AML-193 (cell line): ENCODE measurements at regions not wholly inside any gene's neighbourhood (a gene's known extent, or its start where the extent isn't known, plus 50 kb on each side); places are given as distances from the start of the nearest gene placed in this dataset.

Source experiments
- DNase-seq, 2 experiments: peaks; one replicate each; lab custom pipeline; 2025; lab: John Stamatoyannopoulos, UW

GRCh38 chr22:27540656-27541396 lies 260.7 kb downstream of the MN1 start:
- DNase-seq, result no peak

GRCh38 chr22:27541836-27542235 lies 259.7 kb downstream of the MN1 start:
- DNase-seq, result no peak

- DNase-seq, result no peak
Observed at GRCh38 chr22:27542602-27543001, 259.0 kb downstream of the MN1 start.

DNA sequence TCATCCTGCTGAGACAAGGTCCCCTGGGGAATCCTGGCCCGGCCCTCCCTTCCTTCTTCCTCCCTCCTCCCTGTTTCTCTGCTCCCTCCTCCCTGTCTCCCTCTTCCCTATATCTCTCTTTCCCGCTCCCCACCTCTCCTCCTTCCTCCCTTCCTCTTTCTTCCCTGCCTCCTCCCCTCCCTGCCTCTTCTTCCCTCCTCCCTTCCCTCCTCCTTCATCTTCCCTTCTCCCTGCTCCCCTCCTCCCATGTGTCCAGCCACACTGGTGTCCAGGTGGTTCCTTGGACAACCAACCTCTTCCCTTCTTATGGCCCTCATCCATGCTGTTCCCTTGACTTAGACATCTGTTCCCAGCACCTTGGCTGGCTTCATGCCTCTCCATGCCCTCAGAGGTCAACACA lies 258.1 kb downstream of the MN1 start:
- DNase-seq, result no peak

GRCh38 chr22:27545085-27545484 lies 256.5 kb downstream of the MN1 start:
- no peak for DNase-seq

- DNase-seq, result no peak
Observed at GRCh38 chr22:27546157-27546935, 255.2 kb downstream of the MN1 start.

GRCh38 chr22:27551402-27551801 lies 250.2 kb downstream of the MN1 start:
- no peak for DNase-seq

- no peak for DNase-seq
Observed at GRCh38 chr22:27552176-27552575, 249.4 kb downstream of the MN1 start.

GRCh38 chr22:27552863-27553262 lies 248.7 kb downstream of the MN1 start:
- DNase-seq, result no peak

DNA sequence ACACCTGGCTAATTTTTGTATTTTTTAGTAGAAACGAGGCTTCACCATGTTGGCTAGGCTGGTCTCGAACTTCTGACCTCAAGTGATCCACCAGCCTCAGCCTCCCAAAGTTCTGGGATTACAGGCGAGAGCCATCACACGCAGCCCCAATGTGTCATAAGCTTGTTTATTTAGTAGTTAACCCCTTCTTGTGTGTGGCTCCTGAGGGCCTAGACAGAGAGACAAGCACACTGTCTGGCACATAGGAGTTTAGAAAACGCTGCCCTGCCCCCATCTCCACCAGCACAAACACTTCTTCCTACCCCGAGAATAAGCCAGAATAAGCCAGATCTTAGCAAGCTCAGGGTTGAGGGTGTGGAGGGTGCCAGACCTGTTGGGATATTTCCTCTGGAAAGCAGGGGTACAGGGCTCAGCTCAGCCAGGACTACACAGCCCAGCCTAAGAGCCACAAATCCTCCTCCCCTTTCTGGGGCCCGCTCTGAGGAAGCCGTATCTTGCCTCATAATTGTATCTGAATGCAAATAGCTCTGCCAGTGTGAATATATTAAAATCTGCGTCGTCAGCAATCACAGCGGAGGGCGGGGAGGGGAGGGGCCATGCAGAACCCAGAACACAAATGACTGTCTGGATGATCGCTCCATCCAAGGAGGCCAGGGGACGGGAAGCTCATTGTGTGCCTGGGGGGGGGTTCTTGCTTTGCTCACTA lies 247.3 kb downstream of the MN1 start:
- DNase-seq, result no peak

- DNase-seq, result no peak
Observed at GRCh38 chr22:27554841-27555456, 246.6 kb downstream of the MN1 start.

DNA sequence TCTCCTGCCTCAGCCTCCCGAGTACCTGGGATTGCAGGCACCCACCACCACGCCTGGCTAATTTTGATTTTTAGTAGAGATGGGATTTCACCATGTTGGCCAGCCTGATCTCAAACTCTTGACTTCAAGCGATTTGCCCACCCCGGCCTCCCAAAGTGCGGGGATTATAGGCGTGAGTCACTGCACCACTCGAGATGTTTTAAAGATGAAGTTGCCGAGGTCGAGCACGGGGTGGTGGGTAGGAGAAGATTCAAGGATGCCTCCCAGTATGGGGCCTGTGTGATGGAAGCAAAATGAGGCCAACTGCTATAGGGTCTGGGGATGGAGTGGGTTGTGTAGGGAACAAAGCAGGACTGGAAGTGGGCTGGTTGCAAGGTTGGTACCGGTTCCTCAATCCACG lies 245.2 kb downstream of the MN1 start:
- DNase-seq, result no peak

DNA sequence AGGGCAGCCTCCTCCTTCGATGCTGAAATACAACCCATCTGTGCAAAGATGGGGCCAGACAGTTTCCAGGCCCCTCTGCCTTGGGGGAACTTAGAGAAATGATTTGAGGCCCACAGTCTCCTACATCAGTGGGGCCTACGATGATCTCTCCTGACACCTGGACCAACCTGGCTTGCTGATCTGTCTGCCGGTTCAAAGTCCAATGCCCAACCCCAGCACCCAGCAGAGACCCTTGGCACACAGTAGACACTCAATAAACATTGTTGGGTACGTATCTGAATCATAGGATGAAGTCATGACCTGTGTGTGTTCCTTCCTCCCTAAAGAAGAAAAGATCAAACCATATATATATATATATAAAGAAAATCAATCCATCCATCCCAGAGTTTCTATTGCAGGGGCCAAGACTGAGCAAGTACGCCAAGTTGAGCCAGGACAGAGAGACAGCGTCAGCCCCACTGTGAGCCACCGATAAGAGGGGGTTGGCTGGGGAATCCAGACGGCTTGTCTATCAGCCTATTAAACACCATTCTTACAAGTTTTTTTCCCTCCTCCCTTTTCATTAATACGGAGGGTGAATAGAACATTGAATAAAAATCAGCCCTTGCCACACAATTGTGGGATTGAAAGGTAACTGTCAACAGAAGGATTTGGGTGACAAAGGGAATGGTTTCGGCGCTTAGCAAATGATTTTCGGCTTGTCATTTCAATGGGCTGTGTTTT lies 244.1 kb downstream of the MN1 start:
- no peak for DNase-seq

DNA sequence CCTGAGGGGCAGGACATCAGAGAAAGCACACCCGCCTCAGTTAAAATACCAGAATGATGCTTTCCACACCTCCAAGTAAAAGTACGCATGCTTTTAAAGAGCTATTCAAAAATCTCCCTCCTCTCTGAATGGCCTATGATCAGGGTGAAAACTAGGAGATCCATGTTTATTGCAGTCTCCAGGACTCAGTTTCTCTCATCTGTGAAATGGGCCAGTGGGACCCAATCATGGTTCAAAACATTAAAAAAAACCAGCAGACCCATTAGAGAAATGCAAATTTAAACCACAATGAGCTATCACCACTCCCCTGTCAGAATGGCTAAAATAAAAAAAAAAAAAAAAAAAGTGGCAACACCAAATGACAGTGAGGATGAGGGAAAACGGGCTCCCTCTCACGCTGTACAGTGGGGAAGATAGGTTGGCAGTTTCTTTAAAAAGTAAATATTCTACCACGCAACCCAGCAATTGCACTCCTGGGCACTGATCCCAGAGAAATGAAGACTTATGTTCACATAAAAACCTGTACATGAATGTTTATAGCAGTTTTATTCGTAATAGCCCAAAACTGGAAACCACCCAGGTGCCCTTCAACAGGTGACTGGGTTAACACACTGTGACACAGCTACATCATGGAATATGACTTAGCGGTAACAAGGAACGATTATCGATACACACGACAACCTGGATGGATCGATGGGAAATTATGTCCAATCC lies 242.7 kb downstream of the MN1 start:
- no peak for DNase-seq

GRCh38 chr22:27560781-27561180 lies 240.8 kb downstream of the MN1 start:
- DNase-seq, result no peak

DNA sequence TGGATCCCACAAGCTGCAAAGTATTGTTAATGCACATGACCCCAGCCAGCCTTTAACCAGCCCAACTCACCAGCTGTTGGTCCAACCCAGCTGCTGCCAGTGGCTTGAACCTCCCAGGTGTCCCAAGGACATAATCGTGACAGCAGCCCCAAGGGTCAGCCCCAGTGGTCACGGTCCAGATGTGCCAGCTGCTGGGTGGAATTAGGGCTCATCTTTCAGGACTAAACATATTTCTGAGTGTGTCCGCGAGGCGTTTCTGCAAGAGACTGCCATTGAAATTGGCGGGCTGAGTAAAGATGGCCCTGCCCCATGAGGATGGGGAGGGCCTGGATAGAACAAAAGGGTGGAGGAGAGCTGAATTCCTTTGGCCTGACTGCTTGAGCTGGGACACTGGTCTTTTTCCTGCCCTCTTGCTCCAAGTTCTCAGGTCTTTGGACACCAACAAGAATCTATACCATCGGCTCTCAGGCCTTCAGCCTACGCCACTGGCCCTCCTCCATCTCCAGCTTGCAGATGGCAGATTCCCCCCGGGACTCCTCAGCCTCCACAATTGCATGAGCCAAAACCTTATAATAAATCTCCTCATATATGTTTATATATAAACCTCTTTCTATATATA lies 240.2 kb downstream of the MN1 start:
- DNase-seq, result no peak

DNA sequence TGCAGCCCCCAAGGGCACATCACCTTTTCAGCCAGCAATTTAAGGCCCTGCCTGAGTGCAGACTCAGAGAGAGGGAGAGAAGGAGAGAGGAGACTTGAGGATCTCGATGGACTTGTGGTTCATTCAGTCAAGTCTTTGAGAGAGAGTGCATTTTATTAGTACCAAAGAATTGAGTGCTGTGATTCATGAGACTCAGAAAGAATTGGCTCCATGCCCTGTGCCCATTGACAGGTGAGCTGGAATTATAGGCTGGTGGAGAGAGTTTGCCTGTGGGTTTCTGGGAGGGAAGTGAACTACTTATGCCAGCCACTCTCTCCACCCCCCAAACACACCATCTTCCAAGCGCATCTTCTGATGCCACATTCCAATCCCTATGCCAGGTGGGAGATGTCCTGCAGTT lies 236.8 kb downstream of the MN1 start:
- DNase-seq, result no peak

GRCh38 chr22:27566602-27567001 lies 235.0 kb downstream of the MN1 start:
- no peak for DNase-seq

- DNase-seq, result no peak
Observed at GRCh38 chr22:27568265-27568664, 233.3 kb downstream of the MN1 start.

- DNase-seq, result no peak
Observed at GRCh38 chr22:27571463-27572277, 229.9 kb downstream of the MN1 start.
